Epithelial cell of proximal tubule (primary cell): ENCODE measurements at regions not wholly inside any gene's neighbourhood (a gene's known extent, or its start where the extent isn't known, plus 50 kb on each side); places are given as distances from the start of the nearest gene placed in this dataset.

ENCODE experiments used
- DNase-seq: peaks from one replicate; pipeline ENCODE4 v3.0.0-alpha.2; 2011; ENCODE audit warnings: low read depth
- H3K4me3 ChIP-seq: 2 replicates; pipeline ENCODE4 v1.5.1; 2011; ENCODE audit warnings: low read depth, mild to moderate bottlenecking, low read length
- TF ChIP-seq, protein P1 (sequence below): conservative IDR thresholded peaks from 2 replicates; pipeline ENCODE4 v1.5.1; 2012; ENCODE audit warnings: low read depth, mild to moderate bottlenecking, low read length

DNA sequence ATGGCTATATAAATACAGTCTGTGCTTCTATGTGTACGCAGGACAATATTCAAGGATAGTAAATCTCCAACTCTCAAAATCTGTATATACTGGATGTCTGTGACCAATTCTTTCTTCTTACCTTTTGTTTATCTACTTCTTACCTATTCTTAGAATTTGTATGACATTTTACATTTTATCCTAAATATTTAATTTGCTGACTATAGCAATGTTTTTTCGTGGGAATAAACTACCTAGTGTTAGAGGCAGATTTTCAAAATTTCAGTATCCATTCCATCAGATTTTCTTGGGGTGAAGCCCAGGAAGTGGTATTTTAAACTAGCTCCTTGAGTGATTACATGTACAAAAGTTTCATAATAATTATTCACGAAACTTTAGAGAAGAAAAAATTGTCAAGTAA, 334.5 kb upstream of the BCHE start:
- no peak overlapping the region for H3K4me3 ChIP-seq
- TF ChIP-seq, protein P1, sequence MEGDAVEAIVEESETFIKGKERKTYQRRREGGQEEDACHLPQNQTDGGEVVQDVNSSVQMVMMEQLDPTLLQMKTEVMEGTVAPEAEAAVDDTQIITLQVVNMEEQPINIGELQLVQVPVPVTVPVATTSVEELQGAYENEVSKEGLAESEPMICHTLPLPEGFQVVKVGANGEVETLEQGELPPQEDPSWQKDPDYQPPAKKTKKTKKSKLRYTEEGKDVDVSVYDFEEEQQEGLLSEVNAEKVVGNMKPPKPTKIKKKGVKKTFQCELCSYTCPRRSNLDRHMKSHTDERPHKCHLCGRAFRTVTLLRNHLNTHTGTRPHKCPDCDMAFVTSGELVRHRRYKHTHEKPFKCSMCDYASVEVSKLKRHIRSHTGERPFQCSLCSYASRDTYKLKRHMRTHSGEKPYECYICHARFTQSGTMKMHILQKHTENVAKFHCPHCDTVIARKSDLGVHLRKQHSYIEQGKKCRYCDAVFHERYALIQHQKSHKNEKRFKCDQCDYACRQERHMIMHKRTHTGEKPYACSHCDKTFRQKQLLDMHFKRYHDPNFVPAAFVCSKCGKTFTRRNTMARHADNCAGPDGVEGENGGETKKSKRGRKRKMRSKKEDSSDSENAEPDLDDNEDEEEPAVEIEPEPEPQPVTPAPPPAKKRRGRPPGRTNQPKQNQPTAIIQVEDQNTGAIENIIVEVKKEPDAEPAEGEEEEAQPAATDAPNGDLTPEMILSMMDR = no peak
- no peak for DNase-seq

DNA sequence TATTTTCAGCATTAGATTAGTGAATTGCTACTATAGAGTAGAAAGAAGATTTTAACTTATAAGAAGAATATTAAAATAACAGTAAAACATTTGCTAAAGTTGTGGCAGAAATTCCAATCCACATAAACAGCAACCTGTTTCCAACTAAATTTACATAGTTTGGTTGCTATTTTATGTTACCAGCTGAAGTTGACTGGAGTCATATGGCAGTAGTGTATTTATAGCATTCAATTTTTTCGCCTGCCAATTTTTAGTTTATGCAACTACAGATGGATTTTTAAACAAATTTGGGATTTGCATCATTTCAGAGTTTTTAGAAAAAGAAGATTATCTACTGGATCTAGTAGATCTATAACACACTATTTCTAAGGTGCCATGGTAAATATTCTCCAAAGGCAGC, 332.5 kb upstream of the BCHE start:
- TF ChIP-seq, protein P1 = no peak
- H3K4me3 ChIP-seq = no peak overlapping the region

DNA sequence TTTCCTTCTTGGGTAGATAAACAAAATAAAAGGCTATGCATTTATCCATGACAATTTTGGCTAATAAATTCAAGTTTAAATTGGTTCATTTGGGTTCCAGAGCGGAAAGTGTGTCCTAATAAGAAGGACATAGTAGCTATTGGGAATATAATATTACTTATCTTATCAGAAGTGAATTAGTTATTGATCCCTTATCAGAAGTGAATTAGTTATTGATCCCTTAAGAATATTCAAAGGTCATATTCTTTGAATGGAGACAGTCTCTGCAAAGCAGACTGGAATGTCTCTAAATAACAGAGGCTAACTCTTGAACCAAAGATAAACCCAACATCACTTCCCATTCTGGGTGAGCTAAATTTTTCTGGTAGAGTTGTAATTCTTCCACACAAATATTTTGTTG, 290.7 kb upstream of the BCHE start:
- no peak for DNase-seq
- H3K4me3 ChIP-seq = no peak overlapping the region
- TF ChIP-seq, protein P1 = no peak

More for the DNA sequence above, 332.5 kb upstream of the BCHE start:
- DNase-seq = no peak

DNA sequence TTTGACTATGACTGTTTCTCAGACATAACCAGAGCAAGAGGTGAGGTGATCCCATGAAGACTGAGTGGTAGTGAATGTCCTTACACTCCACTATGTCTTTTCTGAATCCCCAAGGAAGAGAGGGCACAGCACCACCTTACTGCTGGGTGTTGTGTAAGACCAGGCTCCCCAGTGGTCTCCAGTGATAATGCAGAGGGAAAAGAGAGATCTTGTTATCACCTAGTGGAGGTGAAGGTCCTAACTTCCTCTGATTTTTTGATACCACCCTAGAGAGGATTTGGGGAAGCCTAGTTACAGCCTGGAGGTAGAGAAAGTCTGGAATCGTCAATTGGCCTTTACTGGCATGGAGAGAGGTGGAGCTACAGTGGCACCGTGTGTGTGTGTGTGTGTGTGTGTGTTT, 288.0 kb upstream of the BCHE start:
- no peak overlapping the region for H3K4me3 ChIP-seq
- TF ChIP-seq, protein P1 = no peak
- DNase-seq = no peak

DNA sequence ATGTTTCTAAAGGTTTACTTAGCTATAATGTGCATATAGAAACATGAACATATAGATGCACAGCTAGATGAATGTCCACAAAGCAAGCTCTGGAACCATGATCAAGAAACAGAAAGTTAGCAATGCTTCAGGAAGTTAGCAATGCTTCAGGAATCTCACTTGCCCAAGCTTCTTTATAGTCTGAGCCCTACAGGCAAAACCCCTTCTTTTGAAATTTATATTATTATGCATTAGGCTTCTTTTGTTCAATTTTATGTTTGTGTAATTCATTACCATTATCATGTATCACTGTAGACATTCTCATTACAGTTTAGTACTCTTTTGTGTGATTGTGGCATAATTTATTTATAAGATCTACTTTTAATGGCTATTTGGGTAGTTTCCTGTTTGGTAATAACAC, 286.4 kb upstream of the BCHE start:
- H3K4me3 ChIP-seq = no peak overlapping the region
- TF ChIP-seq, protein P1 = no peak
- DNase-seq = peak; percentile 16

DNA sequence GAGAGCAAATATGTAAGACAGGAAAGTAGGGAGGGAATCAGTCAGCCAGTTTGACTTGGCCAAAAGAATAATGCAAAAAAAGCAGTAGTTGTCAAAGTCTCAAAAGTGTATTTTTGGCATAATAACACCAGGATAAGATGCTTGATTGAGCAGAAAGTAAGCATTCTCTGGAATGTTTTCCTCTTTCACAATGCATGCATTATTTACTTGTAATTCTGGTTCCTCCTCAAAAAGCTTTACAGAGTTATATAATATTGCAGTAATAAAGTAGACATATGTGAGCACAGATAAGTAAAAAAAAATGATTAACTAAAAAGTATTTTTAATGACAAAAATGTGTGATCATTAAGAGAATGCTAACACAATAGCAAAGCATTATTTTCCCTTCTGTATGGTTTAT, 285.9 kb upstream of the BCHE start:
- TF ChIP-seq, protein P1 = no peak
- DNase-seq = no peak
- H3K4me3 ChIP-seq = no peak overlapping the region

DNA sequence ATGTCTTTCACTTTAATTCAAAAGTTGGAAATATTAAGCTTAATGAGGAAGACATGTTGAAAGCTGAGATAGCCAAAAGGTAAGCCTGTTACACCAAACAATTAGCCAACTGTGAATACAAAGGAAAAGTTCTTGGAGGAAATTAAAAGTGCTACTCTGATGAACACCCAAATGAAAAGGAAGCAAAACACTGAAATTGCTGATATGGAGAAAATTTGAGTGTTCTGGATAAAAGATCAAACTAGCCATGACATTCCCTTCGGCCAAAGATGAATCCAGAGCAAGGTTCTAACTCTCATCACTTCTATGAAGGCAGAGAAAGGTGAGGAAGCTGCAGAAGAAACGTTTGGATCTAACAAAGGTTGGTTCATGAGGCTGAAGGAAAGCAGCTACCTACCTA, 280.8 kb upstream of the BCHE start:
- no peak for DNase-seq
- no peak overlapping the region for H3K4me3 ChIP-seq
- TF ChIP-seq, protein P1 = no peak
